ENCODE measurements at regions not wholly inside any gene's neighbourhood (a gene's known extent, or its start where the extent isn't known, plus 50 kb on each side); places are given as distances from the start of the nearest gene placed in this dataset.

- peak; percentile 94 for TF ChIP-seq CTCF (IDR thresholded peaks at IDR 0.05; ENCODE audit: low read depth, low read length)
- no peak overlapping the region for H3K27ac ChIP-seq
- H3K9me3 ChIP-seq (ENCODE audit: low read depth): no peaks in the 10 kb centered on the region
- peak; percentile 66 to 70 for DNase-seq (ENCODE audit: low read depth in 1 of 2, low spot score in 1 of 2)
- H3K36me3 ChIP-seq: no peaks in the 10 kb centered on the region
- no peaks in the 10 kb centered on the region for H3K4me1 ChIP-seq (ENCODE audit: low read depth)
- no peaks in the 10 kb centered on the region for H3K27me3 ChIP-seq
- no peak overlapping the region for H3K4me3 ChIP-seq
Measured at GRCh38 chr2:47272031-47272864, 95.9 kb upstream of the CALM2 start.

GRCh38 chr2:47271054-47272000 lies 95.0 kb upstream of the CALM2 start:
- DNase-seq (ENCODE audit: low read depth in 1 of 2, low spot score in 1 of 2): no peak
- Histone ChIP-seq H3K27ac (no peak overlapping the region), H3K4me1 (ENCODE audit: low read depth) (no peaks in the 10 kb centered on the region), H3K4me3 (no peak overlapping the region), H3K9me3 (ENCODE audit: low read depth) (no peaks in the 10 kb centered on the region), H3K27me3 (no peaks in the 10 kb centered on the region), H3K36me3 (no peaks in the 10 kb centered on the region)
- TF ChIP-seq CTCF (IDR thresholded peaks at IDR 0.05; ENCODE audit: low read depth, low read length): no peak

GRCh38 chr2:47270421-47270820 lies 94.1 kb upstream of the CALM2 start:
- peaks cover under 1% of the 10 kb centered on the region for H3K4me1 ChIP-seq (ENCODE audit: low read depth)
- no peaks in the 10 kb centered on the region for H3K27me3 ChIP-seq
- no peak for TF ChIP-seq CTCF (IDR thresholded peaks at IDR 0.05; ENCODE audit: low read depth, low read length)
- peak in 1 of 2 donors; percentile 23 for DNase-seq (ENCODE audit: low read depth in 1 of 2, low spot score in 1 of 2)
- H3K4me3 ChIP-seq: no peak overlapping the region
- no peak overlapping the region for H3K27ac ChIP-seq
- no peaks in the 10 kb centered on the region for H3K36me3 ChIP-seq
- H3K9me3 ChIP-seq (ENCODE audit: low read depth): no peaks in the 10 kb centered on the region

- Histone ChIP-seq H3K27me3 (no peaks in the 10 kb centered on the region), H3K27ac (no peak overlapping the region), H3K36me3 (no peaks in the 10 kb centered on the region), H3K4me3 (no peak overlapping the region), H3K9me3 (ENCODE audit: low read depth) (no peaks in the 10 kb centered on the region), H3K4me1 (ENCODE audit: low read depth) (peaks cover 9% of the 10 kb centered on the region)
- peak in 1 of 2 donors; percentile 89 for DNase-seq (ENCODE audit: low read depth in 1 of 2, low spot score in 1 of 2)
- TF ChIP-seq CTCF (IDR thresholded peaks at IDR 0.05; ENCODE audit: low read depth, low read length): no peak
Measured at GRCh38 chr2:47269316-47270232, 93.3 kb upstream of the CALM2 start.

GRCh38 chr2:47267711-47268086 lies 91.4 kb upstream of the CALM2 start:
- no peak overlapping the region for H3K4me3 ChIP-seq
- H3K9me3 ChIP-seq (ENCODE audit: low read depth): no peaks in the 10 kb centered on the region
- H3K27ac ChIP-seq: no peak overlapping the region
- H3K27me3 ChIP-seq: no peaks in the 10 kb centered on the region
- H3K4me1 ChIP-seq (ENCODE audit: low read depth): peaks cover 16% of the 10 kb centered on the region
- H3K36me3 ChIP-seq: no peaks in the 10 kb centered on the region
- TF ChIP-seq CTCF (IDR thresholded peaks at IDR 0.05; ENCODE audit: low read depth, low read length): no peak
- DNase-seq (ENCODE audit: low read depth in 1 of 2, low spot score in 1 of 2): no peak

Data from cardiac muscle cell (in vitro differentiated cells and primary cell).